ENCODE measurements at regions not wholly inside any gene's neighbourhood (a gene's known extent, or its start where the extent isn't known, plus 50 kb on each side); places are given as distances from the start of the nearest gene placed in this dataset.

GRCh38 chr7:84629216-84629615 lies 434.6 kb upstream of the SEMA3A start:
- no peak for DNase-seq

GRCh38 chr7:84627250-84627649 lies 432.7 kb upstream of the SEMA3A start:
- in situ Hi-C loops (cut with MboI): no loop called here
- no peak for DNase-seq
- Histone ChIP-seq H3K4me2 (ENCODE audit: unreplicated experiment) (no peak overlapping the region), H3K36me3 (ENCODE audit: low read depth) (no peaks in the 10 kb centered on the region), H3K9me3 (ENCODE audit: low read depth) (no peaks in the 10 kb centered on the region), H3K9ac (no peak overlapping the region), H3K27me3 (replicated peaks; ENCODE audit: insufficient read depth) (no peaks in the 10 kb centered on the region), H2AFZ (no peak overlapping the region; the same call in 1 of the 2 replicates), H3K9me2 (ENCODE audit: insufficient read depth) (no peaks in the 10 kb centered on the region; the same call in 1 of the 2 replicates), H3F3A (ENCODE audit: insufficient read depth) (no peaks in the 10 kb centered on the region), H3K79me2 (ENCODE audit: insufficient read depth) (no peaks in the 10 kb centered on the region), H3K27ac (no peak overlapping the region), H4K20me1 (ENCODE audit: insufficient read depth) (no peaks in the 10 kb centered on the region), H3K4me1 (ENCODE audit: insufficient read depth) (peaks cover 8% of the 10 kb centered on the region), H3K4me3 (no peak overlapping the region)
- TF ChIP-seq EZH2 (IDR thresholded peaks at IDR 0.05; ENCODE audit: insufficient read depth, poor library complexity, severe bottlenecking): no peak
- no peak for TF ChIP-seq EZH2phosphoT487 (IDR thresholded peaks at IDR 0.05; ENCODE audit: insufficient read depth, low read depth)
- 48 to 50% methylated on average over 2 of the region's 2 CpGs for WGBS, 2 experiments (ENCODE audit: low coverage in 1 of 2, low lambda C conversion rate in 2 of 2, missing lambda C conversion rate in 2 of 2)

More at GRCh38 chr7:84629216-84629615, 434.6 kb upstream of the SEMA3A start:
- H3K4me2 ChIP-seq (ENCODE audit: unreplicated experiment): no peak overlapping the region
- no peaks in the 10 kb centered on the region for H3F3A ChIP-seq (ENCODE audit: insufficient read depth)
- in situ Hi-C loops (cut with MboI): no loop called here
- H3K9me3 ChIP-seq (ENCODE audit: low read depth): no peaks in the 10 kb centered on the region
- no peaks in the 10 kb centered on the region for H4K20me1 ChIP-seq (ENCODE audit: insufficient read depth)
- no peak overlapping the region for H3K9ac ChIP-seq
- H3K9me2 ChIP-seq (ENCODE audit: insufficient read depth): no peaks in the 10 kb centered on the region; the same call in 1 of the 2 replicates
- H3K4me3 ChIP-seq: no peak overlapping the region
- H3K79me2 ChIP-seq (ENCODE audit: insufficient read depth): no peaks in the 10 kb centered on the region
- no peaks in the 10 kb centered on the region for H3K36me3 ChIP-seq (ENCODE audit: low read depth)
- H3K4me1 ChIP-seq (ENCODE audit: insufficient read depth): peaks cover 8% of the 10 kb centered on the region
- TF ChIP-seq EZH2phosphoT487 (IDR thresholded peaks at IDR 0.05; ENCODE audit: insufficient read depth, low read depth): no peak
- no peak for TF ChIP-seq EZH2 (IDR thresholded peaks at IDR 0.05; ENCODE audit: insufficient read depth, poor library complexity, severe bottlenecking)
- no peaks in the 10 kb centered on the region for H3K27me3 ChIP-seq (replicated peaks; ENCODE audit: insufficient read depth)
- H2AFZ ChIP-seq: no peak overlapping the region
- no peak overlapping the region for H3K27ac ChIP-seq
- WGBS, 2 experiments (ENCODE audit: low coverage in 1 of 2, low lambda C conversion rate in 2 of 2, missing lambda C conversion rate in 2 of 2): 96 to 98% methylated on average over 3 of the region's 3 CpGs

- H3K4me2 ChIP-seq (ENCODE audit: unreplicated experiment): no peak overlapping the region
- H3K9me2 ChIP-seq (ENCODE audit: insufficient read depth): no peaks in the 10 kb centered on the region; the same call in 1 of the 2 replicates
- no peak overlapping the region for H3K4me3 ChIP-seq
- TF ChIP-seq EZH2 (IDR thresholded peaks at IDR 0.05; ENCODE audit: insufficient read depth, poor library complexity, severe bottlenecking) (no peak), EZH2phosphoT487 (IDR thresholded peaks at IDR 0.05; ENCODE audit: insufficient read depth, low read depth) (no peak)
- H3K9me3 ChIP-seq (ENCODE audit: low read depth): no peaks in the 10 kb centered on the region
- in situ Hi-C loops (cut with MboI): no loop called here
- peaks cover 7% of the 10 kb centered on the region for H3K4me1 ChIP-seq (ENCODE audit: insufficient read depth)
- H3K36me3 ChIP-seq (ENCODE audit: low read depth): no peaks in the 10 kb centered on the region
- no peak overlapping the region for H3K27ac ChIP-seq
- no peak for DNase-seq
- H2AFZ ChIP-seq: peak overlapping the region; percentile 33; the same call in 1 of the 2 replicates
- 91 to 98% methylated on average over 2 of the region's 2 CpGs for whole genome bisulfite sequencing, 2 experiments (ENCODE audit: low coverage in 1 of 2, low lambda C conversion rate in 2 of 2, missing lambda C conversion rate in 2 of 2)
- no peaks in the 10 kb centered on the region for H4K20me1 ChIP-seq (ENCODE audit: insufficient read depth)
- H3K9ac ChIP-seq: no peak overlapping the region
- no peaks in the 10 kb centered on the region for H3K27me3 ChIP-seq (replicated peaks; ENCODE audit: insufficient read depth)
- no peaks in the 10 kb centered on the region for H3F3A ChIP-seq (ENCODE audit: insufficient read depth)
- no peaks in the 10 kb centered on the region for H3K79me2 ChIP-seq (ENCODE audit: insufficient read depth)
Observed at GRCh38 chr7:84624927-84625326, 430.3 kb upstream of the SEMA3A start.

- Histone ChIP-seq H3K9me2 (ENCODE audit: insufficient read depth) (no peaks in the 10 kb centered on the region; the same call in 1 of the 2 replicates), H4K20me1 (ENCODE audit: insufficient read depth) (no peaks in the 10 kb centered on the region), H3K4me2 (ENCODE audit: unreplicated experiment) (no peak overlapping the region), H3K9ac (no peak overlapping the region), H3K79me2 (ENCODE audit: insufficient read depth) (no peaks in the 10 kb centered on the region), H3K36me3 (ENCODE audit: low read depth) (no peaks in the 10 kb centered on the region), H2AFZ (peak overlapping the region; percentile 33; the same call in 1 of the 2 replicates), H3K27ac (no peak overlapping the region), H3K4me1 (ENCODE audit: insufficient read depth) (peaks cover 5% of the 10 kb centered on the region), H3F3A (ENCODE audit: insufficient read depth) (no peaks in the 10 kb centered on the region), H3K4me3 (no peak overlapping the region), H3K9me3 (ENCODE audit: low read depth) (no peaks in the 10 kb centered on the region), H3K27me3 (replicated peaks; ENCODE audit: insufficient read depth) (no peaks in the 10 kb centered on the region)
- TF ChIP-seq EZH2phosphoT487 (IDR thresholded peaks at IDR 0.05; ENCODE audit: insufficient read depth, low read depth) (no peak), EZH2 (IDR thresholded peaks at IDR 0.05; ENCODE audit: insufficient read depth, poor library complexity, severe bottlenecking) (no peak)
- 27 to 39% methylated on average over 1 of the region's 1 CpG for WGBS, 2 experiments (ENCODE audit: low coverage in 1 of 2, low lambda C conversion rate in 2 of 2, missing lambda C conversion rate in 2 of 2)
- in situ Hi-C loops (cut with MboI): no loop called here
- DNase-seq: peak; percentile 14
Observed at GRCh38 chr7:84624527-84624926, 429.9 kb upstream of the SEMA3A start.

Data from GM23248 (cell line).